ENCODE measurements at regions not wholly inside any gene's neighbourhood (a gene's known extent, or its start where the extent isn't known, plus 50 kb on each side); places are given as distances from the start of the nearest gene placed in this dataset.

DNA sequence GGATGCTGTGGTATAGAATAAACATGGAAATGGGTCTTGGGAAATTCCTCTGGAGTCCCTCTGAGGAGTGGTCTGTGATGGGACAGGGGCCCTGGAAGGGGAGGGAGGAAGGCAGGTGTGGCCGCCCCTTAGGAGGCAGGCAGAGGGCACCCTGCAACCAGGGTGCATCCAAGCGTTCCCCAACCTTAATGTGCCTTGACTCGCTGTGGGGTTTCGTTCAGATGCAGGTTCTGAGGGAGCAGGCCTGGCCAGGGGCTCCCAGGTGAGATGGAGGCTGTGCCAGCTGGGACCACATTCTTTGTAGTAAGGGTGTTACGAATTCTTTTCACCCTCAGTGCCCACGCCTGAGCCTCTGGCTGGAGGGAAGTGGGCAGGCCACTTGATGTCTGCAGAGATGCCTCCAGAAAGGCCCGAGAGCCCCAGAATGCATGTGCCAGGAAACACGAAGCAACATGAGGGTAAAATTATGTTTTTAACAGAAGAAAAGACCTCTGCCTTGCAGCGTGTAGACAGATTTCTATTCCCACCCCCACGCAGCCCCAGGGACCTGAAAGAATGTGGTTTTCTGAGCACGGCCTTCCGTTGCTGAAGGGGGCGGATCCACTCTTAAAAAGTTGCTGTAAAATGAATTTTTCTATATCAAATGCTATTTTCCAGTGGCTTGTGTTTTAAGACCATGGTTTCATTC, 150.4 kb upstream of the IER5L start:
- CTCF ChIA-PET: no interaction called here
- intact Hi-C loops (cut with micrococcal nuclease): no loop called here
- POLR2A ChIA-PET: interaction anchor here (2.1 kb wide), 1 partner anchor 151 kb away, joined by 4 read pairs; the partner anchor contains the start of gene IER5L

More for the DNA sequence above, 150.4 kb upstream of the IER5L start:
- H3K79me2 ChIP-seq (ENCODE audit: insufficient read depth, low read length): no peaks in the 10 kb centered on the region
- no peaks in the 10 kb centered on the region for H4K20me1 ChIP-seq (ENCODE audit: insufficient read depth)
- no peak overlapping the region for H3K4me3 ChIP-seq (replicated peaks in 1 of 2; ENCODE audit: low read depth in 1 of 2, low read length in 2 of 2)
- no peak overlapping the region for H3K4me2 ChIP-seq (ENCODE audit: low read length)
- H2AFZ ChIP-seq (ENCODE audit: low read depth, low read length, poor library complexity, severe bottlenecking): peak overlapping the region; percentile 15
- TF ChIP-seq POLR2AphosphoS5 (IDR thresholded peaks at IDR 0.05; ENCODE audit: low read depth, low read length) (no peak), EZH2phosphoT487 (IDR thresholded peaks at IDR 0.05; ENCODE audit: borderline replicate concordance) (no peak), JUND (IDR thresholded peaks at IDR 0.05) (no peak), CBX3 (IDR thresholded peaks at IDR 0.05; ENCODE audit: low read depth) (no peak), ZFX (IDR thresholded peaks at IDR 0.05) (no peak), POLR2A (IDR thresholded peaks at IDR 0.05; ENCODE audit: borderline replicate concordance, extremely low read depth, insufficient read depth, insufficient read length) (no peak), YY1 (IDR thresholded peaks at IDR 0.05; ENCODE audit: extremely low read depth, insufficient replicate concordance, low read depth, low read length) (no peak), EGR1 (IDR thresholded peaks at IDR 0.05; ENCODE audit: low read depth) (no peak), FOSL1 (IDR thresholded peaks at IDR 0.05; ENCODE audit: low read depth) (no peak), ZNF274 (IDR thresholded peaks at IDR 0.05; ENCODE audit: low read depth, low read length) (no peak), SRF (IDR thresholded peaks at IDR 0.05; ENCODE audit: low read depth) (no peak), SP1 (IDR thresholded peaks at IDR 0.05; ENCODE audit: low read depth) (no peak), CEBPB (IDR thresholded peaks at IDR 0.05; ENCODE audit: low read depth) (no peak), RAD21 (IDR thresholded peaks at IDR 0.05; ENCODE audit: low read depth) (no peak), EZH2 (IDR thresholded peaks at IDR 0.05) (no peak)
- TF ChIP-seq, protein P1, sequence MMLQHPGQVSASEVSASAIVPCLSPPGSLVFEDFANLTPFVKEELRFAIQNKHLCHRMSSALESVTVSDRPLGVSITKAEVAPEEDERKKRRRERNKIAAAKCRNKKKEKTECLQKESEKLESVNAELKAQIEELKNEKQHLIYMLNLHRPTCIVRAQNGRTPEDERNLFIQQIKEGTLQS (IDR thresholded peaks at IDR 0.05): no peak
- TF ChIP-seq, protein P2, sequence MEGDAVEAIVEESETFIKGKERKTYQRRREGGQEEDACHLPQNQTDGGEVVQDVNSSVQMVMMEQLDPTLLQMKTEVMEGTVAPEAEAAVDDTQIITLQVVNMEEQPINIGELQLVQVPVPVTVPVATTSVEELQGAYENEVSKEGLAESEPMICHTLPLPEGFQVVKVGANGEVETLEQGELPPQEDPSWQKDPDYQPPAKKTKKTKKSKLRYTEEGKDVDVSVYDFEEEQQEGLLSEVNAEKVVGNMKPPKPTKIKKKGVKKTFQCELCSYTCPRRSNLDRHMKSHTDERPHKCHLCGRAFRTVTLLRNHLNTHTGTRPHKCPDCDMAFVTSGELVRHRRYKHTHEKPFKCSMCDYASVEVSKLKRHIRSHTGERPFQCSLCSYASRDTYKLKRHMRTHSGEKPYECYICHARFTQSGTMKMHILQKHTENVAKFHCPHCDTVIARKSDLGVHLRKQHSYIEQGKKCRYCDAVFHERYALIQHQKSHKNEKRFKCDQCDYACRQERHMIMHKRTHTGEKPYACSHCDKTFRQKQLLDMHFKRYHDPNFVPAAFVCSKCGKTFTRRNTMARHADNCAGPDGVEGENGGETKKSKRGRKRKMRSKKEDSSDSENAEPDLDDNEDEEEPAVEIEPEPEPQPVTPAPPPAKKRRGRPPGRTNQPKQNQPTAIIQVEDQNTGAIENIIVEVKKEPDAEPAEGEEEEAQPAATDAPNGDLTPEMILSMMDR (IDR thresholded peaks at IDR 0.05 in 2 of 3, conservative IDR thresholded peaks at IDR 0.05 in 1 of 3; ENCODE audit: borderline replicate concordance in 1 of 3, insufficient read depth in 1 of 3, low read depth in 2 of 3, low read length in 2 of 3): no peak
- TF ChIP-seq, protein P3, sequence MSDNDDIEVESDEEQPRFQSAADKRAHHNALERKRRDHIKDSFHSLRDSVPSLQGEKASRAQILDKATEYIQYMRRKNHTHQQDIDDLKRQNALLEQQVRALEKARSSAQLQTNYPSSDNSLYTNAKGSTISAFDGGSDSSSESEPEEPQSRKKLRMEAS (IDR thresholded peaks at IDR 0.05): no peak
- peaks cover 0 to 18% of the 10 kb centered on the region in 2 experiments; a peak in 1 of 4 replicates for H3K9me3 ChIP-seq (ENCODE audit: control insufficient read depth in 1 of 2, insufficient read depth in 1 of 2, low read depth in 1 of 2, low read length in 2 of 2)
- ATAC-seq: no peak
- H3K9me2 ChIP-seq (ENCODE audit: insufficient read depth): no peaks in the 10 kb centered on the region
- no peak for DNase-seq (ENCODE audit: low read depth, low spot score)
- RAD21 ChIA-PET (ENCODE audit: low non-redundant PET in 1 of 2, low total read pairs in 2 of 2, uncharacterized antibody in 2 of 2, unreplicated experiment in 2 of 2): no interaction called here
- H3K27ac ChIP-seq (ENCODE audit: low read depth, low read length): no peak overlapping the region
- H3K27me3 ChIP-seq (ENCODE audit: insufficient read depth, low read length): no peaks in the 10 kb centered on the region
- H3K9ac ChIP-seq (ENCODE audit: low read length): no peak overlapping the region
- H3K36me3 ChIP-seq (ENCODE audit: control insufficient read depth in 1 of 2, insufficient read depth in 2 of 2, low read length in 2 of 2): no peaks in the 10 kb centered on the region
- H3K4me1 ChIP-seq (ENCODE audit: control insufficient read depth in 1 of 2, insufficient read depth in 2 of 2, low read length in 2 of 2): peaks cover 14 to 32% of the 10 kb centered on the region in 2 experiments
- BruUV-seq (replicated peaks): no TSS peak
